Activated CD8-positive, alpha-beta memory T cell treated with anti-CD3 and anti-CD28 coated beads, Interleukin-2, amount 10 ng/mL, durations not matched to agents 7 days and 5 days (primary cell): ENCODE measurements at regions not wholly inside any gene's neighbourhood (a gene's known extent, or its start where the extent isn't known, plus 50 kb on each side); places are given as distances from the start of the nearest gene placed in this dataset.

Experiments
- ATAC-seq: fragments of 150-1000 bp; cut with Tn5 transposase; one replicate; pipeline ENCODE4 v1.10.0; 2021; ENCODE audit warnings: moderate library complexity
- CTCF ChIA-PET: fragments of 350-600 bp; sonication (Branson Sonifier 250); formaldehyde crosslinking; loops from one replicate; lab custom pipeline; 2021; ENCODE audit warnings: antibody characterized with exemption; lab: Charles Lee
- DNase-seq: peaks from one replicate; pipeline ENCODE4 v3.0.0-alpha.2; 2020
- H3K27ac Mint-ChIP-seq: one replicate; pipeline ENCODE4 v1.8.0; 2021; ENCODE audit warnings: mild to moderate bottlenecking, mixed read lengths
- H3K27me3 Mint-ChIP-seq: one replicate; pipeline ENCODE4 v1.8.0; 2021; ENCODE audit warnings: mixed read lengths
- H3K36me3 Mint-ChIP-seq: one replicate; pipeline ENCODE4 v1.8.0; 2021; ENCODE audit warnings: mild to moderate bottlenecking, mixed read lengths
- H3K4me1 Mint-ChIP-seq: one replicate; pipeline ENCODE4 v1.8.0; 2021; ENCODE audit warnings: mixed read lengths
- H3K4me3 Mint-ChIP-seq: one replicate; pipeline ENCODE4 v1.8.0; 2021; ENCODE audit warnings: mild to moderate bottlenecking, moderate library complexity, mixed read lengths
- H3K9me3 Mint-ChIP-seq: one replicate; pipeline ENCODE4 v1.8.0; 2022; ENCODE audit warnings: low read depth, mixed read lengths

- Mint-ChIP-seq H3K27me3 (peaks cover 26% of the 10 kb centered on the region), H3K4me1 (no peaks in the 10 kb centered on the region), H3K27ac (no peak overlapping the region), H3K9me3 (no peaks in the 10 kb centered on the region), H3K4me3 (no peak overlapping the region), H3K36me3 (no peaks in the 10 kb centered on the region)
- ATAC-seq: no peak
- DNase-seq: no peak
- CTCF ChIA-PET: no interaction called here
Observed at GRCh38 chr3:159848348-159849118, 140.1 kb upstream of the IL12A start.

GRCh38 chr3:159850481-159850880 is 138.2 kb upstream of the IL12A start:
- ATAC-seq (no peak), DNase-seq (no peak)
- no peak overlapping the region for H3K4me3 Mint-ChIP-seq
- no peaks in the 10 kb centered on the region for H3K36me3 Mint-ChIP-seq
- H3K4me1 Mint-ChIP-seq: no peaks in the 10 kb centered on the region
- H3K27me3 Mint-ChIP-seq: peaks cover 30% of the 10 kb centered on the region
- H3K9me3 Mint-ChIP-seq: no peaks in the 10 kb centered on the region
- no peak overlapping the region for H3K27ac Mint-ChIP-seq
- CTCF ChIA-PET: no interaction called here

GRCh38 chr3:159852266-159852665 is 136.4 kb upstream of the IL12A start:
- Mint-ChIP-seq H3K27ac (no peak overlapping the region), H3K36me3 (no peaks in the 10 kb centered on the region), H3K4me1 (no peaks in the 10 kb centered on the region), H3K4me3 (no peak overlapping the region), H3K9me3 (no peaks in the 10 kb centered on the region), H3K27me3 (peaks cover 39% of the 10 kb centered on the region)
- no peak for DNase-seq
- ATAC-seq: no peak
- CTCF ChIA-PET: no interaction called here

- CTCF ChIA-PET: no interaction called here
- no peaks in the 10 kb centered on the region for H3K9me3 Mint-ChIP-seq
- DNase-seq: no peak
- no peak overlapping the region for H3K4me3 Mint-ChIP-seq
- H3K4me1 Mint-ChIP-seq: no peaks in the 10 kb centered on the region
- H3K27me3 Mint-ChIP-seq: peaks cover 42% of the 10 kb centered on the region
- no peak for ATAC-seq
- H3K36me3 Mint-ChIP-seq: no peaks in the 10 kb centered on the region
- H3K27ac Mint-ChIP-seq: no peak overlapping the region
Observed at GRCh38 chr3:159852821-159853505, 135.7 kb upstream of the IL12A start.

GRCh38 chr3:159853506-159853864 is 135.2 kb upstream of the IL12A start:
- ATAC-seq (no peak), DNase-seq (no peak)
- CTCF ChIA-PET: no interaction called here
- Mint-ChIP-seq H3K36me3 (no peaks in the 10 kb centered on the region), H3K4me3 (no peak overlapping the region), H3K27me3 (peaks cover 44% of the 10 kb centered on the region), H3K4me1 (no peaks in the 10 kb centered on the region), H3K27ac (no peak overlapping the region), H3K9me3 (no peaks in the 10 kb centered on the region)

- no peak overlapping the region for H3K27ac Mint-ChIP-seq
- peaks cover 44% of the 10 kb centered on the region for H3K27me3 Mint-ChIP-seq
- no peak for ATAC-seq
- no peaks in the 10 kb centered on the region for H3K36me3 Mint-ChIP-seq
- no peak for DNase-seq
- H3K4me3 Mint-ChIP-seq: no peak overlapping the region
- no peaks in the 10 kb centered on the region for H3K9me3 Mint-ChIP-seq
- CTCF ChIA-PET: no interaction called here
- H3K4me1 Mint-ChIP-seq: no peaks in the 10 kb centered on the region
Observed at GRCh38 chr3:159854500-159855124, 134.0 kb upstream of the IL12A start.

GRCh38 chr3:159855599-159856346 is 132.9 kb upstream of the IL12A start:
- peaks cover 47% of the 10 kb centered on the region for H3K27me3 Mint-ChIP-seq
- no peak overlapping the region for H3K27ac Mint-ChIP-seq
- no peaks in the 10 kb centered on the region for H3K36me3 Mint-ChIP-seq
- CTCF ChIA-PET: no interaction called here
- no peak overlapping the region for H3K4me3 Mint-ChIP-seq
- DNase-seq (no peak), ATAC-seq (no peak)
- no peaks in the 10 kb centered on the region for H3K9me3 Mint-ChIP-seq
- H3K4me1 Mint-ChIP-seq: no peaks in the 10 kb centered on the region

- H3K4me3 Mint-ChIP-seq: no peak overlapping the region
- H3K36me3 Mint-ChIP-seq: no peaks in the 10 kb centered on the region
- no peaks in the 10 kb centered on the region for H3K9me3 Mint-ChIP-seq
- no peak overlapping the region for H3K27ac Mint-ChIP-seq
- peaks cover 50% of the 10 kb centered on the region for H3K27me3 Mint-ChIP-seq
- DNase-seq (no peak), ATAC-seq (no peak)
- H3K4me1 Mint-ChIP-seq: peaks cover 6% of the 10 kb centered on the region
- CTCF ChIA-PET: interaction anchor here (1.0 kb wide), 1 partner anchor 120 kb away, joined by 3 read pairs; no protein-coding TSS in a partner anchor
Observed at GRCh38 chr3:159856590-159857104, 132.0 kb upstream of the IL12A start.

- Mint-ChIP-seq H3K27ac (no peak overlapping the region), H3K27me3 (peaks cover 50% of the 10 kb centered on the region), H3K4me1 (peaks cover 8% of the 10 kb centered on the region), H3K4me3 (no peak overlapping the region), H3K36me3 (no peaks in the 10 kb centered on the region), H3K9me3 (no peaks in the 10 kb centered on the region)
- CTCF ChIA-PET: no interaction called here
- ATAC-seq: no peak
- no peak for DNase-seq
Observed at GRCh38 chr3:159857840-159858239, 130.8 kb upstream of the IL12A start.

GRCh38 chr3:159858650-159859049 is 130.0 kb upstream of the IL12A start:
- Mint-ChIP-seq H3K4me1 (peaks cover 8% of the 10 kb centered on the region), H3K36me3 (no peaks in the 10 kb centered on the region), H3K27ac (no peak overlapping the region), H3K9me3 (no peaks in the 10 kb centered on the region), H3K4me3 (no peak overlapping the region), H3K27me3 (peaks cover 47% of the 10 kb centered on the region)
- no peak for ATAC-seq
- CTCF ChIA-PET: no interaction called here
- no peak for DNase-seq

GRCh38 chr3:159859424-159859823 is 129.2 kb upstream of the IL12A start:
- Mint-ChIP-seq H3K27me3 (peaks cover 46% of the 10 kb centered on the region), H3K4me3 (no peak overlapping the region), H3K27ac (no peak overlapping the region), H3K36me3 (no peaks in the 10 kb centered on the region), H3K9me3 (no peaks in the 10 kb centered on the region), H3K4me1 (peaks cover 8% of the 10 kb centered on the region)
- DNase-seq: no peak
- CTCF ChIA-PET: no interaction called here
- ATAC-seq: no peak

GRCh38 chr3:159859836-159860235 is 128.8 kb upstream of the IL12A start:
- CTCF ChIA-PET: no interaction called here
- no peak for ATAC-seq

More at GRCh38 chr3:159859836-159860235, 128.8 kb upstream of the IL12A start:
- no peak for DNase-seq
- Mint-ChIP-seq H3K27ac (no peak overlapping the region), H3K36me3 (no peaks in the 10 kb centered on the region), H3K27me3 (peaks cover 42% of the 10 kb centered on the region), H3K9me3 (no peaks in the 10 kb centered on the region), H3K4me1 (peaks cover 8% of the 10 kb centered on the region), H3K4me3 (no peak overlapping the region)
